DND-41 (cell line): ENCODE measurements at regions not wholly inside any gene's neighbourhood (a gene's known extent, or its start where the extent isn't known, plus 50 kb on each side); places are given as distances from the start of the nearest gene placed in this dataset.
"Not testable (repeated sequence)": the region's sequence is repeated elsewhere in the genome, so short reads cannot be mapped to it uniquely, and the experiment has no call there.

Source experiments
- ATAC-seq: fragments of 200-7000 bp; cut with Tn5 transposase; 3 replicates; pipeline ENCODE4 v1.9.1; 2021; ENCODE audit warnings: low read depth; ENCODE audit not compliant: insufficient read depth
- DNase-seq: peaks from one replicate; pipeline ENCODE4 v3.0.0-alpha.2; 2020
- H2AFZ ChIP-seq: 2 replicates; pipeline ENCODE4 v1.6.0; 2012; ENCODE audit warnings: low read depth, low read length
- H3K27ac ChIP-seq: 2 replicates; pipeline ENCODE4 v1.5.1; 2012; ENCODE audit warnings: low read length, inconsistent platforms
- H3K27me3 ChIP-seq: fragments of 200-600 bp; sonication (generic); 2 replicates; pipeline ENCODE4 v1.6.0; 2012; ENCODE audit warnings: low read length, mild to moderate bottlenecking, inconsistent platforms; ENCODE audit not compliant: insufficient read depth, poor library complexity
- H3K36me3 ChIP-seq: 2 replicates; pipeline ENCODE4 v1.5.1; 2012; ENCODE audit warnings: low read length, inconsistent platforms; ENCODE audit not compliant: insufficient read depth
- H3K4me1 ChIP-seq: 2 replicates; pipeline ENCODE4 v1.5.1; 2012; ENCODE audit warnings: mild to moderate bottlenecking, low read length; ENCODE audit not compliant: insufficient read depth
- H3K4me2 ChIP-seq: 2 replicates; pipeline ENCODE4 v1.6.0; 2012; ENCODE audit warnings: mild to moderate bottlenecking, moderate library complexity, low read length, inconsistent platforms; ENCODE audit not compliant: insufficient read depth
- H3K4me3 ChIP-seq, 2 experiments: fragments of 200-600 bp in 1 of 2; shearing (Covaris generic) in 1 of 2; 2 replicates each; pipeline ENCODE4 v1.5.1; 2012 to 2016; ENCODE audit warnings: inconsistent platforms in 2 of 2, low read length in 2 of 2, mild to moderate bottlenecking in 2 of 2, low read depth in 1 of 2, moderate library complexity in 1 of 2
- H3K79me2 ChIP-seq: 2 replicates; pipeline ENCODE4 v1.6.0; 2012; ENCODE audit warnings: low read length, inconsistent platforms; ENCODE audit not compliant: insufficient read depth
- H3K9ac ChIP-seq: 2 replicates; pipeline ENCODE4 v1.6.0; 2012; ENCODE audit warnings: low read depth, mild to moderate bottlenecking, inconsistent platforms, low read length, moderate library complexity
- H3K9me3 ChIP-seq: 2 replicates; pipeline ENCODE4 v1.5.1; 2012; ENCODE audit warnings: low read length, moderate library complexity, mild to moderate bottlenecking, inconsistent platforms; ENCODE audit not compliant: insufficient read depth, severe bottlenecking
- H4K20me1 ChIP-seq: 2 replicates; pipeline ENCODE4 v1.6.0; 2012; ENCODE audit warnings: low read length; ENCODE audit not compliant: insufficient read depth
- EZH2 ChIP-seq: IDR thresholded peaks from 3 replicates; pipeline ENCODE4 v1.6.1; 2012; ENCODE audit warnings: borderline replicate concordance, low read depth, mild to moderate bottlenecking, moderate library complexity, low read length, inconsistent platforms; ENCODE audit not compliant: severe bottlenecking
- TF ChIP-seq, protein P1 (sequence below): IDR thresholded peaks from 2 replicates; pipeline ENCODE4 v1.5.1; 2012; ENCODE audit warnings: borderline replicate concordance, low read length, moderate library complexity, mild to moderate bottlenecking; ENCODE audit not compliant: poor library complexity, severe bottlenecking; ENCODE audit errors: extremely low read depth

DNA sequence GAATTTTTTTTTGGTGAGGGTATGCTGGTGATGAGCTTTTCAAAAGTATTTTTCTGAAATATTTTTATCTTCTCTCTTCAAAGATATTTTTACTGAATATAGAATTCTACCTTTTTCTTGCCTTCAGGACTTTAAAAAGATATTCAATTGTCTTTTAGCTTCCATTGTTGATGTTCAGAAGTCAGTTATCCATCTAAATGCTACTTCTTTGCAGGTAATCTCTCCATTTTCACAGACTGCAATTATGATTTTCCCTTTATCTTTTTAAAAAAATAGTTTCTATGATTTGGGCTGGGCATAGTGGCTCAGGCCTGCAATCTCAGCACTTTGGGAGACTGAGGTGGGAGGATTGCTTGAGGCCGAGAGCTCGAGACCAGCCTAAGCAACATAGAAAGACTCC, 222.4 kb downstream of the IL20RB start:
- H3K36me3 ChIP-seq = no peaks in the 10 kb centered on the region
- H3K9me3 ChIP-seq = no peaks in the 10 kb centered on the region
- no peak overlapping the region for H3K27ac ChIP-seq
- no peaks in the 10 kb centered on the region for H4K20me1 ChIP-seq
- DNase-seq = no peak
- H2AFZ ChIP-seq = no peak overlapping the region
- ATAC-seq = no peak
- TF ChIP-seq, protein P1, sequence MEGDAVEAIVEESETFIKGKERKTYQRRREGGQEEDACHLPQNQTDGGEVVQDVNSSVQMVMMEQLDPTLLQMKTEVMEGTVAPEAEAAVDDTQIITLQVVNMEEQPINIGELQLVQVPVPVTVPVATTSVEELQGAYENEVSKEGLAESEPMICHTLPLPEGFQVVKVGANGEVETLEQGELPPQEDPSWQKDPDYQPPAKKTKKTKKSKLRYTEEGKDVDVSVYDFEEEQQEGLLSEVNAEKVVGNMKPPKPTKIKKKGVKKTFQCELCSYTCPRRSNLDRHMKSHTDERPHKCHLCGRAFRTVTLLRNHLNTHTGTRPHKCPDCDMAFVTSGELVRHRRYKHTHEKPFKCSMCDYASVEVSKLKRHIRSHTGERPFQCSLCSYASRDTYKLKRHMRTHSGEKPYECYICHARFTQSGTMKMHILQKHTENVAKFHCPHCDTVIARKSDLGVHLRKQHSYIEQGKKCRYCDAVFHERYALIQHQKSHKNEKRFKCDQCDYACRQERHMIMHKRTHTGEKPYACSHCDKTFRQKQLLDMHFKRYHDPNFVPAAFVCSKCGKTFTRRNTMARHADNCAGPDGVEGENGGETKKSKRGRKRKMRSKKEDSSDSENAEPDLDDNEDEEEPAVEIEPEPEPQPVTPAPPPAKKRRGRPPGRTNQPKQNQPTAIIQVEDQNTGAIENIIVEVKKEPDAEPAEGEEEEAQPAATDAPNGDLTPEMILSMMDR = no peak
- no peak for TF ChIP-seq EZH2
- no peaks in the 10 kb centered on the region for H3K79me2 ChIP-seq
- peaks cover 7% of the 10 kb centered on the region for H3K27me3 ChIP-seq
- H3K4me1 ChIP-seq = no peaks in the 10 kb centered on the region
- no peak overlapping the region for H3K4me3 ChIP-seq
- H3K4me2 ChIP-seq = no peak overlapping the region
- no peak overlapping the region for H3K9ac ChIP-seq

DNA sequence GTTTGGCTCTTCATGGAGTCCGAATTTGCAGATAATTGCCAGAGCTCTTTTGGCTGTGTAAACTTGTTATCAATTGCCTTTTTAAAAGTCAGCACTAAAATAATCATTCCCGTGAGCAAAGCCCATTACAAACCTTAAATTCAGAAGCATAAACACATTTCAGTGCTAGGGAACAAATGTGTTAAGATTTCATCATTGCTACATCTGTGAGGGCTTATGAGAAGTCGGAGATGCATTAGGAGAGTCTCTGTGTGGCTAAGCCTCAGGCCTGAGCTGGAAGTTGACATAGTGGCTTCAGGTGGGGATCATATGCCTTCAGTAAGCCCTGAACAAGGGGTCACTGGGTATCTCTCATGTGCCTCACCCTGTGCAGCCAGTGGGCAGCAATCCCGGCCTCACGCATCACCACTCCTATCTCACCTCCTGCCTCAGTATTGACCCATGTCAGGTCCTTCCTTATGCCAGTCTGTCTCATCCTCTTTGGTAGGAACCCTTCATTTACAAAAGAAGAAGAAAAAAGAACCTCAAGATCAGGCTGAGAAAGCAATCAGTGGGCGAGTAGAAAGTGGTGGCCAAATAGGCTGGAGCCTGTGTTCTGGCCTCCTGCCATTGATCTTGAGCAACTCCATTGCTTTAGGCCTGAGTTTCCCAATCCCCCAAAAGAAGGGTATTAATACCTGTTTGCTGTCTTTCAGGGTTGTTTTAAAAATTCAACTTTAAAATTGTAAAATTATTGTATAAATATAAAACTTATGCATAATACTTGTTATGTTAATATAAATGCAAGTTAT, 233.5 kb downstream of the IL20RB start:
- H3K27ac ChIP-seq = no peak overlapping the region
- no peaks in the 10 kb centered on the region for H3K27me3 ChIP-seq
- no peaks in the 10 kb centered on the region for H4K20me1 ChIP-seq
- no peak overlapping the region for H3K4me2 ChIP-seq
- H3K79me2 ChIP-seq = no peaks in the 10 kb centered on the region
- ATAC-seq (no peak), DNase-seq (no peak)
- no peaks in the 10 kb centered on the region for H3K9me3 ChIP-seq
- no peak overlapping the region for H3K4me3 ChIP-seq
- no peaks in the 10 kb centered on the region for H3K36me3 ChIP-seq
- H3K9ac ChIP-seq = no peak overlapping the region
- no peak for TF ChIP-seq EZH2
- no peaks in the 10 kb centered on the region for H3K4me1 ChIP-seq
- H2AFZ ChIP-seq = no peak overlapping the region

DNA sequence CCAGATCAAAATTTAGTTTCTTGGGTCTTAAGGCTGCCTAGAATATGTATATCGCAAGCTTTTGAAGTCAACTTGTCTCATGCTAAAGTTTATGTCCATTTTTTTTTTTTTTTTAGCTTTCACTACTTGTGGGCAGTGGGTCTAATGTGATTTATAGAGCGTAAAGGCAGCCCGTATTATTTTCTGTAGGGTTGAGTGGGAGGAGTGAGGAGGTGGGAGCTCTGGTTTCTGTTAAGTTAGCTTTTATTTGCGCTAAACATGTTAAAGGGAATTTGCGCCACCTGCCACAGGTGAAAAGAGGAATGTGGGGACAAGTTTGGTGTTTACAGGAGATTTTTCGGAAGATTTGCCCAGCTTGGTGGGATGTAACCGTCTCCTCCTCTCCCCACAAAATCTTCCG, 234.2 kb downstream of the IL20RB start:
- Histone ChIP-seq H3K36me3 (no peaks in the 10 kb centered on the region), H2AFZ (no peak overlapping the region), H3K27ac (no peak overlapping the region), H3K79me2 (no peaks in the 10 kb centered on the region), H3K4me1 (no peaks in the 10 kb centered on the region), H4K20me1 (no peaks in the 10 kb centered on the region), H3K9ac (no peak overlapping the region), H3K27me3 (no peaks in the 10 kb centered on the region), H3K4me2 (no peak overlapping the region), H3K9me3 (no peaks in the 10 kb centered on the region), H3K4me3 (no peak overlapping the region)
- DNase-seq (no peak), ATAC-seq (no peak)
- TF ChIP-seq EZH2 = no peak
- TF ChIP-seq, protein P1 = no peak

DNA sequence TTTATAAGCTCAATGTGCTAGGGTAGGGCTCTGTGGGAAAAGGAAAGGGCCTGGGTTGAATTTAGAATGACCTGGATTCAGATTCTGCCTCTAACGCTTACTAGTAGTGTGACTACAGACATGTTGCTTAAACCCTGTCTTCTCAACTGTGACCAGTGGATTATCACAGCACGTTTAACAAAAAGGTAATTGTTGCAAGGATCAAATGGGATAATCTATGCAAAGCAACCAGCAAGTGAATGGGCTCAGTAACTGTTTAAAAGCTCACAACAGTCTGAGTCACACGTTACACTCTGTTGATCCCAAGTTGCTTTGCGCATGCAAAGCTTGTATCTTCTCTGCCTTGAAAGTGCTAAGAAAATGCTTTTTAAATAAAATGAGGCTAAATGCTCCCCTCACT, 236.5 kb downstream of the IL20RB start:
- no peak overlapping the region for H2AFZ ChIP-seq

DNA sequence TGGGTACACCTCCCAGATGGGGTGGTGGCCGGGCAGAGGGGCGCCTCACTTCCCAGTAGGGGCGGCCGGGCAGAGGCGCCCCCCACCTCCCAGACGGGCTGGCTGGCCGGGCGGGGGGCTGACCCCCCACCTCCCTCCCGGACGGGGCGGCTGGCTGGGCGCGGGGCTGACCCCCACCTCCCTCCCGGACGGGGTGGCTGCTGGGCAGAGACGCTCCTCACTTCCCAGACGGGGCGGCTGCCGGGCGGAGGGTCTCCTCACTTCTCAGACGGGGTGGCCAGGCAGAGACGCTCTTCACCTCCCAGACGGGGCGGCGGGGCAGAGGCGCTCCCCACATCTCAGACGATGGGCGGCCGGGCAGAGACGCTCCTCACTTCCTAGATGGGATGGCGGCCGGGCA, 240.6 kb downstream of the IL20RB start:
- H3K4me1 ChIP-seq, ATAC-seq, H4K20me1 ChIP-seq, DNase-seq, H3K27me3 ChIP-seq, H3K27ac ChIP-seq, H3K4me2 ChIP-seq, H3K36me3 ChIP-seq, H3K4me3 ChIP-seq, H3K9me3 ChIP-seq, H3K9ac ChIP-seq, H2AFZ ChIP-seq, H3K79me2 ChIP-seq: not testable (repeated sequence)

More for the DNA sequence above, 236.5 kb downstream of the IL20RB start:
- Histone ChIP-seq H3K4me1 (no peaks in the 10 kb centered on the region), H3K4me2 (no peak overlapping the region), H3K36me3 (no peaks in the 10 kb centered on the region), H3K27me3 (no peaks in the 10 kb centered on the region), H3K9me3 (no peaks in the 10 kb centered on the region), H3K27ac (no peak overlapping the region), H3K4me3 (no peak overlapping the region), H4K20me1 (no peaks in the 10 kb centered on the region), H3K79me2 (no peaks in the 10 kb centered on the region), H3K9ac (no peak overlapping the region)
- no peak for DNase-seq
- no peak for TF ChIP-seq EZH2
- TF ChIP-seq, protein P1 = no peak
- ATAC-seq = no peak
